GM23338 (cell line): ENCODE measurements at regions not wholly inside any gene's neighbourhood (a gene's known extent, or its start where the extent isn't known, plus 50 kb on each side); places are given as distances from the start of the nearest gene placed in this dataset.

ENCODE experiments used
- ATAC-seq: fragments of 200-7000 bp; cut with Tn5 transposase; 3 replicates; pipeline ENCODE4 v1.9.1; 2020
- DNase-seq: peaks from one replicate; pipeline ENCODE4 v3.0.0-alpha.2; 2015; ENCODE audit warnings: low spot score
- H2AFZ ChIP-seq: fragments of 200-600 bp; sonication (generic); 2 replicates; pipeline ENCODE4 v1.8.0; 2016; ENCODE audit warnings: antibody characterized with exemption, mild to moderate bottlenecking, moderate library complexity
- H3F3A ChIP-seq: fragments of 200-600 bp; sonication (generic); replicated peaks from 2 replicates; pipeline ENCODE4 v1.8.0; 2017; ENCODE audit warnings: antibody characterized with exemption, mixed run types, low read depth
- H3K27ac ChIP-seq: fragments of 200-600 bp; sonication (generic); 2 replicates; pipeline ENCODE4 v1.6.1; 2016; ENCODE audit warnings: low read depth
- H3K27me3 ChIP-seq: fragments of 200-600 bp; sonication (generic); 2 replicates; pipeline ENCODE4 v1.8.0; 2016; ENCODE audit warnings: mild to moderate bottlenecking, mixed run types, moderate library complexity; ENCODE audit not compliant: insufficient read depth
- H3K36me3 ChIP-seq: fragments of 200-600 bp; sonication (generic); 2 replicates; pipeline ENCODE4 v1.8.0; 2016; ENCODE audit warnings: mild to moderate bottlenecking; ENCODE audit not compliant: insufficient read depth
- H3K4me1 ChIP-seq: fragments of 200-600 bp; sonication (generic); 2 replicates; pipeline ENCODE4 v1.8.0; 2016; ENCODE audit warnings: mild to moderate bottlenecking, moderate library complexity; ENCODE audit not compliant: insufficient read depth
- H3K4me2 ChIP-seq: fragments of 200-600 bp; sonication (generic); 2 replicates; pipeline ENCODE4 v1.7.1; 2017; ENCODE audit warnings: mixed run types
- H3K4me3 ChIP-seq: fragments of 200-600 bp; sonication (generic); 2 replicates; pipeline ENCODE4 v1.6.1; 2016; ENCODE audit warnings: mixed run types
- H3K79me2 ChIP-seq: fragments of 200-600 bp; sonication (generic); replicated peaks from 2 replicates; pipeline ENCODE4 v1.8.0; 2017; ENCODE audit warnings: mild to moderate bottlenecking; ENCODE audit not compliant: insufficient read depth
- H3K9me2 ChIP-seq: fragments of 200-600 bp; sonication (generic); 2 replicates; pipeline ENCODE4 v1.8.0; 2017; ENCODE audit not compliant: insufficient read depth
- H4K20me1 ChIP-seq: fragments of 200-600 bp; sonication (generic); replicated peaks from 2 replicates; pipeline ENCODE4 v1.8.0; 2017; ENCODE audit warnings: mild to moderate bottlenecking; ENCODE audit not compliant: insufficient read depth
- H3K27ac Mint-ChIP-seq: 2 replicates; pipeline ENCODE4 v1.8.0; 2020; ENCODE audit warnings: inconsistent platforms, mild to moderate bottlenecking, moderate library complexity, mixed read lengths
- H3K27me3 Mint-ChIP-seq: 3 replicates; pipeline ENCODE4 v1.8.0; 2022; ENCODE audit warnings: low read depth, mild to moderate bottlenecking, moderate library complexity, mixed read lengths, inconsistent platforms; ENCODE audit not compliant: insufficient read depth, poor library complexity
- H3K36me3 Mint-ChIP-seq: 3 replicates; pipeline ENCODE4 v1.8.0; 2021; ENCODE audit warnings: low read depth, mild to moderate bottlenecking, inconsistent platforms, moderate library complexity, mixed read lengths
- H3K4me1 Mint-ChIP-seq: 3 replicates; pipeline ENCODE4 v1.8.0; 2020; ENCODE audit warnings: mild to moderate bottlenecking, inconsistent platforms, mixed read lengths
- H3K4me3 Mint-ChIP-seq: 3 replicates; pipeline ENCODE4 v1.8.0; 2021; ENCODE audit warnings: moderate library complexity, mild to moderate bottlenecking, inconsistent platforms, mixed read lengths
- H3K9me3 Mint-ChIP-seq: 3 replicates; pipeline ENCODE4 v1.8.0; 2020; ENCODE audit warnings: moderate library complexity, mild to moderate bottlenecking, inconsistent platforms, mixed read lengths
- CTCF ChIP-seq, 2 experiments: fragments of 200-600 bp in 1 of 2; sonication (generic) in 1 of 2; conservative IDR thresholded peaks; 2 replicates each; pipeline versions ENCODE4 v1.5.1 to v1.6.1; 2016 to 2017; ENCODE audit warnings: antibody characterized with exemption in 2 of 2, low read depth in 2 of 2, mild to moderate bottlenecking in 2 of 2, moderate library complexity in 1 of 2
- JUNB ChIP-seq: IDR thresholded peaks from one replicate; pipeline ENCODE4 v1.6.1; 2016; ENCODE audit warnings: antibody characterized with exemption; ENCODE audit not compliant: unreplicated experiment
- ZNF331 ChIP-seq: fragments of 250-450 bp; sonication (Bioruptor Pico); IDR thresholded peaks from 2 replicates; pipeline ENCODE4 v1.5.0; 2020; ENCODE audit warnings: low read depth, mild to moderate bottlenecking, moderate library complexity
- TF ChIP-seq, protein P1 (sequence below): fragments of 250-450 bp; sonication (Bioruptor Pico); IDR thresholded peaks from 2 replicates; pipeline ENCODE4 v1.5.0; 2020; ENCODE audit warnings: mild to moderate bottlenecking, moderate library complexity

DNA sequence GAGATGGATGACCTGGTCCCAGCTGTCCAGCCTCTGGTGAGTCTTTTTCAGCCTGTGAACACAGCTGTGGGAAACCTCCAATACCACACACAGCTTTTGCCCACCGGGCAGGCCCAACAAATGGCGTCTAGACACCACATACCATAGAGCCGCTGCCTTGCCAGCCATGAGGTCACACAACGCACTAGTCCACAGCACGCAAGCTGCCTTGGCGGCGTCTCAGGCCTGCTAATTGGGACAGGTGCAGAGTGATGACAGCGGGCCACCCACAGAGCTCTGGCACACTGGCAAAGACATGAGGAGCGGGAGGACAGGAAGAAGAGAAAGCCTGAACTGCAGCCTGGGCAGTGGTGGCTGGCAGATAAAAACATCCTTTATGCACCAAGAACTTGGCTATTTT is 125.5 kb downstream of the ADAMTS1 start:
- Histone ChIP-seq H2AFZ (no peak overlapping the region), H3K4me1 (no peaks in the 10 kb centered on the region), H3K36me3 (no peaks in the 10 kb centered on the region), H4K20me1 (no peaks in the 10 kb centered on the region), H3K27ac (no peak overlapping the region), H3K4me2 (no peak overlapping the region), H3F3A (no peaks in the 10 kb centered on the region), H3K9me2 (no peaks in the 10 kb centered on the region; the same call in 1 of the 2 replicates), H3K27me3 (no peaks in the 10 kb centered on the region), H3K4me3 (no peak overlapping the region), H3K79me2 (no peaks in the 10 kb centered on the region)
- TF ChIP-seq ZNF331 (CRISPR knock-in tag) (no peak), JUNB (no peak), CTCF (conservative IDR thresholded peaks at IDR 0.05; ENCODE audit: low read depth in 2 of 2) (no peak)
- Mint-ChIP-seq H3K27ac (no peak overlapping the region), H3K27me3 (peaks cover 4% of the 10 kb centered on the region), H3K36me3 (no peaks in the 10 kb centered on the region), H3K9me3 (0 out of 3 replicates have a peak, but pooled peaks cover under 1% of the 10 kb centered on the region), H3K4me1 (no peaks in the 10 kb centered on the region; the same call in 2 of the 3 replicates), H3K4me3 (no peak overlapping the region)
- no peak for ATAC-seq
- no peak for DNase-seq

- no peaks in the 10 kb centered on the region for H3K9me3 Mint-ChIP-seq
- no peak overlapping the region for H3K4me2 ChIP-seq
- H3K4me1 Mint-ChIP-seq: no peaks in the 10 kb centered on the region; the same call in 2 of the 3 replicates
- H2AFZ ChIP-seq: no peak overlapping the region
- no peaks in the 10 kb centered on the region for H3K9me2 ChIP-seq
- no peaks in the 10 kb centered on the region for H3K36me3 Mint-ChIP-seq
- TF ChIP-seq, protein P1, sequence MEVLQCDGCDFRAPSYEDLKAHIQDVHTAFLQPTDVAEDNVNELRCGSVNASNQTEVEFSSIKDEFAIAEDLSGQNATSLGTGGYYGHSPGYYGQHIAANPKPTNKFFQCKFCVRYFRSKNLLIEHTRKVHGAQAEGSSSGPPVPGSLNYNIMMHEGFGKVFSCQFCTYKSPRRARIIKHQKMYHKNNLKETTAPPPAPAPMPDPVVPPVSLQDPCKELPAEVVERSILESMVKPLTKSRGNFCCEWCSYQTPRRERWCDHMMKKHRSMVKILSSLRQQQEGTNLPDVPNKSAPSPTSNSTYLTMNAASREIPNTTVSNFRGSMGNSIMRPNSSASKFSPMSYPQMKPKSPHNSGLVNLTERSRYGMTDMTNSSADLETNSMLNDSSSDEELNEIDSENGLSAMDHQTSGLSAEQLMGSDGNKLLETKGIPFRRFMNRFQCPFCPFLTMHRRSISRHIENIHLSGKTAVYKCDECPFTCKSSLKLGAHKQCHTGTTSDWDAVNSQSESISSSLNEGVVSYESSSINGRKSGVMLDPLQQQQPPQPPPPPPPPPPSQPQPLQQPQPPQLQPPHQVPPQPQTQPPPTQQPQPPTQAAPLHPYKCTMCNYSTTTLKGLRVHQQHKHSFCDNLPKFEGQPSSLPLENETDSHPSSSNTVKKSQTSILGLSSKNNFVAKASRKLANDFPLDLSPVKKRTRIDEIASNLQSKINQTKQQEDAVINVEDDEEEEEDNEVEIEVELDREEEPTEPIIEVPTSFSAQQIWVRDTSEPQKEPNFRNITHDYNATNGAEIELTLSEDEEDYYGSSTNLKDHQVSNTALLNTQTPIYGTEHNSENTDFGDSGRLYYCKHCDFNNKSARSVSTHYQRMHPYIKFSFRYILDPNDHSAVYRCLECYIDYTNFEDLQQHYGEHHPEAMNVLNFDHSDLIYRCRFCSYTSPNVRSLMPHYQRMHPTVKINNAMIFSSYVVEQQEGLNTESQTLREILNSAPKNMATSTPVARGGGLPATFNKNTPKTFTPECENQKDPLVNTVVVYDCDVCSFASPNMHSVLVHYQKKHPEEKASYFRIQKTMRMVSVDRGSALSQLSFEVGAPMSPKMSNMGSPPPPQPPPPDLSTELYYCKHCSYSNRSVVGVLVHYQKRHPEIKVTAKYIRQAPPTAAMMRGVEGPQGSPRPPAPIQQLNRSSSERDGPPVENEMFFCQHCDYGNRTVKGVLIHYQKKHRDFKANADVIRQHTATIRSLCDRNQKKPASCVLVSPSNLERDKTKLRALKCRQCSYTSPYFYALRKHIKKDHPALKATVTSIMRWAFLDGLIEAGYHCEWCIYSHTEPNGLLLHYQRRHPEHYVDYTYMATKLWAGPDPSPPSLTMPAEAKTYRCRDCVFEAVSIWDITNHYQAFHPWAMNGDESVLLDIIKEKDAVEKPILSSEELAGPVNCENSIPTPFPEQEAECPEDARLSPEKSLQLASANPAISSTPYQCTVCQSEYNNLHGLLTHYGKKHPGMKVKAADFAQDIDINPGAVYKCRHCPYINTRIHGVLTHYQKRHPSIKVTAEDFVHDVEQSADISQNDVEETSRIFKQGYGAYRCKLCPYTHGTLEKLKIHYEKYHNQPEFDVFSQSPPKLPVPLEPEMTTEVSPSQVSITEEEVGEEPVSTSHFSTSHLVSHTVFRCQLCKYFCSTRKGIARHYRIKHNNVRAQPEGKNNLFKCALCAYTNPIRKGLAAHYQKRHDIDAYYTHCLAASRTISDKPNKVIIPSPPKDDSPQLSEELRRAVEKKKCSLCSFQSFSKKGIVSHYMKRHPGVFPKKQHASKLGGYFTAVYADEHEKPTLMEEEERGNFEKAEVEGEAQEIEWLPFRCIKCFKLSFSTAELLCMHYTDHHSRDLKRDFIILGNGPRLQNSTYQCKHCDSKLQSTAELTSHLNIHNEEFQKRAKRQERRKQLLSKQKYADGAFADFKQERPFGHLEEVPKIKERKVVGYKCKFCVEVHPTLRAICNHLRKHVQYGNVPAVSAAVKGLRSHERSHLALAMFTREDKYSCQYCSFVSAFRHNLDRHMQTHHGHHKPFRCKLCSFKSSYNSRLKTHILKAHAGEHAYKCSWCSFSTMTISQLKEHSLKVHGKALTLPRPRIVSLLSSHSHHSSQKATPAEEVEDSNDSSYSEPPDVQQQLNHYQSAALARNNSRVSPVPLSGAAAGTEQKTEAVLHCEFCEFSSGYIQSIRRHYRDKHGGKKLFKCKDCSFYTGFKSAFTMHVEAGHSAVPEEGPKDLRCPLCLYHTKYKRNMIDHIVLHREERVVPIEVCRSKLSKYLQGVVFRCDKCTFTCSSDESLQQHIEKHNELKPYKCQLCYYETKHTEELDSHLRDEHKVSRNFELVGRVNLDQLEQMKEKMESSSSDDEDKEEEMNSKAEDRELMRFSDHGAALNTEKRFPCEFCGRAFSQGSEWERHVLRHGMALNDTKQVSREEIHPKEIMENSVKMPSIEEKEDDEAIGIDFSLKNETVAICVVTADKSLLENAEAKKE (CRISPR knock-in tag): no peak
- no peak for TF ChIP-seq ZNF331 (CRISPR knock-in tag)
- peak in 1 of 2 experiments; percentile 77; a peak in 3 of 4 replicates for TF ChIP-seq CTCF (conservative IDR thresholded peaks at IDR 0.05; ENCODE audit: low read depth in 2 of 2)
- H3K36me3 ChIP-seq: no peaks in the 10 kb centered on the region
- no peak overlapping the region for H3K27ac ChIP-seq
- H3K27ac Mint-ChIP-seq: no peak overlapping the region
- no peak overlapping the region for H3K4me3 Mint-ChIP-seq
- no peaks in the 10 kb centered on the region for H3F3A ChIP-seq
- H3K27me3 ChIP-seq: no peaks in the 10 kb centered on the region
- no peaks in the 10 kb centered on the region for H3K79me2 ChIP-seq
- no peak overlapping the region for H3K4me3 ChIP-seq
- H4K20me1 ChIP-seq: no peaks in the 10 kb centered on the region
- ATAC-seq: no peak
- no peaks in the 10 kb centered on the region for H3K4me1 ChIP-seq
- peaks cover 4% of the 10 kb centered on the region for H3K27me3 Mint-ChIP-seq
- DNase-seq: peak; percentile 28
Measured at GRCh38 chr21:26717146-26717739, 128.0 kb downstream of the ADAMTS1 start.
